ENCODE measurements at regions not wholly inside any gene's neighbourhood (a gene's known extent, or its start where the extent isn't known, plus 50 kb on each side); places are given as distances from the start of the nearest gene placed in this dataset.
"Not testable (repeated sequence)": the region's sequence is repeated elsewhere in the genome, so short reads cannot be mapped to it uniquely, and the experiment has no call there.

GRCh38 chr2:71971493-71971892, 176.2 kb downstream of the CYP26B1 start:
- no peak for DNase-seq (ENCODE audit: low read depth, low spot score)
- no peak overlapping the region for H3K4me3 ChIP-seq (ENCODE audit: low read length)

GRCh38 chr2:71965530-71965929, 182.1 kb downstream of the CYP26B1 start:
- no peak for DNase-seq (ENCODE audit: low read depth, low spot score)
- H3K4me3 ChIP-seq (ENCODE audit: low read length) = no peak overlapping the region

GRCh38 chr2:71962911-71963694, 184.6 kb downstream of the CYP26B1 start:
- DNase-seq (ENCODE audit: low read depth, low spot score) = no peak
- H3K4me3 ChIP-seq (ENCODE audit: low read length) = no peak overlapping the region

GRCh38 chr2:71962350-71962749, 185.3 kb downstream of the CYP26B1 start:
- H3K4me3 ChIP-seq (ENCODE audit: low read length) = no peak overlapping the region
- no peak for DNase-seq (ENCODE audit: low read depth, low spot score)

GRCh38 chr2:71961289-71962027, 186.2 kb downstream of the CYP26B1 start:
- no peak for DNase-seq (ENCODE audit: low read depth, low spot score)
- H3K4me3 ChIP-seq (ENCODE audit: low read length) = no peak overlapping the region

GRCh38 chr2:71959494-71959893, 188.2 kb downstream of the CYP26B1 start:
- no peak for DNase-seq (ENCODE audit: low read depth, low spot score)
- no peak overlapping the region for H3K4me3 ChIP-seq (ENCODE audit: low read length)

- H3K4me3 ChIP-seq (ENCODE audit: low read length); DNase-seq (ENCODE audit: low read depth, low spot score): not testable (repeated sequence)
Observed at GRCh38 chr2:71958426-71958825, 189.2 kb downstream of the CYP26B1 start.

- DNase-seq (ENCODE audit: low read depth, low spot score) = no peak
- no peak overlapping the region for H3K4me3 ChIP-seq (ENCODE audit: low read length)
Observed at GRCh38 chr2:71952572-71953188, 195.0 kb downstream of the CYP26B1 start.

- no peak overlapping the region for H3K4me3 ChIP-seq (ENCODE audit: low read length)
- no peak for DNase-seq (ENCODE audit: low read depth, low spot score)
Observed at GRCh38 chr2:71951718-71952404, 195.8 kb downstream of the CYP26B1 start.

GRCh38 chr2:71951083-71951468, 196.6 kb downstream of the CYP26B1 start:
- DNase-seq (ENCODE audit: low read depth, low spot score) = no peak
- no peak overlapping the region for H3K4me3 ChIP-seq (ENCODE audit: low read length)

- no peak overlapping the region for H3K4me3 ChIP-seq (ENCODE audit: low read length)
- DNase-seq (ENCODE audit: low read depth, low spot score) = no peak
Observed at GRCh38 chr2:71950256-71951082, 197.2 kb downstream of the CYP26B1 start.

GRCh38 chr2:71949537-71949798, 198.2 kb downstream of the CYP26B1 start:
- DNase-seq (ENCODE audit: low read depth, low spot score) = no peak
- H3K4me3 ChIP-seq (ENCODE audit: low read length) = no peak overlapping the region

GRCh38 chr2:71948781-71949536, 198.7 kb downstream of the CYP26B1 start:
- no peak for DNase-seq (ENCODE audit: low read depth, low spot score)
- H3K4me3 ChIP-seq (ENCODE audit: low read length) = no peak overlapping the region

- no peak for DNase-seq (ENCODE audit: low read depth, low spot score)
- H3K4me3 ChIP-seq (ENCODE audit: low read length) = no peak overlapping the region
Observed at GRCh38 chr2:71947809-71948208, 199.9 kb downstream of the CYP26B1 start.

- DNase-seq (ENCODE audit: low read depth, low spot score) = no peak
- no peak overlapping the region for H3K4me3 ChIP-seq (ENCODE audit: low read length)
Observed at GRCh38 chr2:71945603-71945959, 202.1 kb downstream of the CYP26B1 start.

GRCh38 chr2:71944806-71945602, 202.7 kb downstream of the CYP26B1 start:
- H3K4me3 ChIP-seq (ENCODE audit: low read length) = no peak overlapping the region
- no peak for DNase-seq (ENCODE audit: low read depth, low spot score)

- H3K4me3 ChIP-seq (ENCODE audit: low read length) = no peak overlapping the region
- no peak for DNase-seq (ENCODE audit: low read depth, low spot score)
Observed at GRCh38 chr2:71944183-71944550, 203.5 kb downstream of the CYP26B1 start.

Data from Jurkat, Clone E6-1 (cell line).